T-helper 1 cell (primary cell): ENCODE measurements at regions not wholly inside any gene's neighbourhood (a gene's known extent, or its start where the extent isn't known, plus 50 kb on each side); places are given as distances from the start of the nearest gene placed in this dataset.
A peak's percentile ranks its signal among the peaks of the same experiment; 100 is the strongest.

Experiments
- DNase-seq, 5 donors: peaks; one replicate each; pipeline ENCODE4 v3.0.0-alpha.2; 2012 to 2020

DNA sequence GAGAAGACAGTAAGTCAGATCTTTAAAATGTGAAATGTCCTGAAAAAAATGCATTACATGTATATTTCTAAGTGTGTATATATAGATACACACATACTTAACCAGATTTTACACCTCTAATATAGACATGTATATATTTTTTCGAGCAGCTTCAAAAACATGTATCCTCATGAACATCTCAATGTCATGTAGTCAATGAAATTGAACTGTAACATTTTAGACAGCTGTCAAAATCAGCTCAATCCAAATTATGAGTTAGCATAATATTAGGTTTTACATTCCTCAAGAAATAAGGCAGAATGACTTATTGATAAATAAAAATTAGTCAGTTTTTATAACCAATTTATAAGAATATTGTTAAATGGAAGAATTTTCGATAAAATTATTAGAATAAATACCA, 665.7 kb downstream of the BRINP3 start:
- no peak for DNase-seq

DNA sequence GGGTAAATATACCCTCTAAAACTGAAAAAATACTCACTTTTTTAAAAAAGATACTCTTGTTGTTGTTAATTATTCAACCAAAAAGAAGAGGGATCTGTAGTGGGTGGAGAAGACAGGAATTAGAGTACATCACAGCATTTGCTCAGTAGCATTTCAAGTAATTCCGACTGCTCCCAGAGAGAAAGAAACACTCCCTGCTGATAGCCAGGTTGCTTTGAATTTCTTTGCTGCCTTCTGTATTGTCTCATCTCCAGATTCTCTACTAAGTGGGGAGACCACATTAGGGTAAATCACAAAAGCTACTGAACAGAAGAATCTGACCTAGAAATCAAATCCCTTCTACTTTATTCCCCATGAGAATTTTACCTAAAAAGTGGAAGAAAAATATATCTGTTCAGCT, 661.1 kb downstream of the BRINP3 start:
- DNase-seq, result no peak

DNA sequence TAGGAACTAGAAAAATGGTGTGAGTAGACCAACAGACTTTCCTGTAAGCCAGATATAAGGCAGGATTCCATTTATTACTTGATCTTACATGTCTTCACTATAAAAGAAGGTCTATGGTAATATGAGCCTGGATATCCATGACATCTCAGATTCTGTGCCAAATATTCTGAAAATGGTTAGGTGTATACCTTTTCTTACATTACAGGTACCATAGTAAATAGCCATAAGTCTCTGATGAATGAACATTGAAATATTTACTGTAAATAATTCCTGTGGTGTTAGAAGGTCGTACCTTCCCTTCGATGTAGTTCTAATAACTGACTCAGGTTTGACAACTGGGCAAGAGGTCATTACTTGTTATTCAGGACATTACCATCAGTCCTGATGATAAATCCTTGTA, 657.9 kb downstream of the BRINP3 start:
- DNase-seq, result no peak

DNA sequence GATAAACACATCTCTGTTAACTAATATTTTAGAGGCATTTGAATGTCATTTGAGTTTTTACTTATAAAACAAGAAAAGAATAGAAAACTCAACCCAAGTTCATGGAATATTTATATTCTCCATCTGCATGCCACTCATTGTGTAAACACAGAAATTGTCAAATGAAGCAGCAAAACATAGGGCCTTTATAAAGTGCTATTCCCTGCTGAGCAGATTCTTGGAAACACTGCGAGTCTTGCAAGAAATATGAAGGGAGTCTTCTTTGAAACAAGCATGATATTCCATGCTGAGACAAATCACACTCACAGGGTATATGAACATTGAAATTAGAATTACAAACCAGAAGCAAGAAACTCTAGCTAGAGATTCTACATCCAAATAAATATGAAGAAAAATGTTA, 655.8 kb downstream of the BRINP3 start:
- DNase-seq, result no peak

DNA sequence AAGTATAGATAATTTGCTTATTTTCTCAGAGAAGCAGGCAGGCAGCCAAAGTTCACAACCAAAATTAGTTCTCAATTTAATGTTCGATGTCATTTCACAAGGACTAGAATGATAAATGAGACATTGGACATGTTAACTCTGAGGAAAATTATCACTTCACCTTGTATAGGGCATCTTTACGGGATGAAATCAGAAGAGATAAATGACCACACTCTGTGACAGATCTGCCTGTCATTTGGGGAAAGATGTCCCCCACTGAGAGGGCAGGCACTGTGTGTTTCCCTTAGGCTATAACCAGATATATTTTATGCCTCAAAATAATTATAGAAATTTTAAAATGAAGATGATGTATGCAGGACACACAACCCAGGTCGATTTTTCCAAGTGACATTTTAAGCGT, 642.9 kb downstream of the BRINP3 start:
- DNase-seq, result no peak

DNA sequence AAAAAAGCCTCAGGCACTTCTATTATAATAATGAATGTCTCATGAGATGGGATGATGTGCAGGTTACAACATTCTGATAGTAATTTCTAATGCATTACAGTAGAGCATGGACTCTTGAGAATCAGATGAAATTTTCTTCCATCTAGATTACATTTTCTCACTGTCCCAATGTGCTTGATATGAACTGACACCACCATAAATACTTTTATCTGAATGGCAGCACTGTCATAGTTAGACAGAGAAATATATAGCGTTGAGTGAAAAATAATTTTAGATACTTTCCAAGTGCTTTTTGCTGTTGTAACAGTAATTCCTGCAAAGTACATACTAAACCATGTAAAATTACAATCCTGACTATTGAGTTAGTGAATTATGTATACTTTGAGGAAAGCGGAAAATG, 630.1 kb downstream of the BRINP3 start:
- DNase-seq, result no peak

DNA sequence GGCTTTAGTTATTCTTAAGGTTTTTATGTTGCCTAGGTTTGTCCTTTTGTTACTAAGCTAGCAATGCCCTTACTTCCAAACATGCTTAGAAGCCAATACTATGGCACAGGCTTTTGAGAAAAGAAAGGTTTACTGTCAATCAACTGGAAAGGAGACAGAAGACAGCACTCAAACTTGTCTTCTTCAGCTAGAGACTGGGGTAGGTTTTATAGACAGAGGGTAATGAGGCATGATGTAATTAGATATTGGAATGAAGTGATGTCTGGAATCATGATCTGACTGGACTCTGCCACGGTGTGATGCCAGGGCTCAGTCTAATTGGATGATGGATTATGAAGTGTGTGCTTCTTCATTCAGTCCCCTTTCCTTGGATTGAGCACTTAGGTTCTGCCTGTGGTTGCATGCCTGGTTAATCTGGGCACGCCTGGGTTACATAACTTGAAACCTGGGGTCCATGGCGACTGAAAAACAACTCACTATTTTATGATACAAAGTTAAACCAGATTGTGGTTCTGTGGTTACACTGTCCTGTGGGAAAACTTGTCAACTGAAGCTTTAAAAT, 625.8 kb downstream of the BRINP3 start:
- no peak for DNase-seq

DNA sequence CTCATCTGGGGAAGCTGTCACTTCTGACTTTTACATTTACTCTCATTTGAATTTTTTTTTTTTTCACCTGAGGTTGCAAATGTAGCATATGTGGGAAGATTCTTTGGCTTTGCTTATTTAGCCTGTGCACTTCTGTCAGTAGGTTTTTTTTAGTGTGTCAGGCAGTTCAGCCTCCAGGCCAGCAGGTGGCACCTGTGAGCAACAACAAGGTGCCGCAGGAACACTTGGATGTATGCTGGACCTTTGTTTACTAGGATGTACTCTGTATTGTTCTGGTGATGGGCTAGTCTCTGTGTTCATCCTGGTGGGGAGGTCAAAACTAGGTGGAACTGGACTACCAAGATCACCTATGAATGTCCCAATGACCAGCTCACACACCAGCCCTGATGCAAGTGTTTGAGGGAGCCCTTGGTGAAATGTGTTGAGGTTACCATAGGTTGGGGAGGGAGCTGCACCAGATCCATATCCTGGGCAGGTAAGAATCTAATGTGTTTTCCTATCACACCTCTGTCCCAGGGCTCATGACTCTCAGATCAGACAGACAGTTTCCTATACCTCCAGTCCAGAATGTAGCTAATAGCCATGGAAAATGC, 618.2 kb downstream of the BRINP3 start:
- peak in 1 of 5 donors; percentile 3 for DNase-seq

DNA sequence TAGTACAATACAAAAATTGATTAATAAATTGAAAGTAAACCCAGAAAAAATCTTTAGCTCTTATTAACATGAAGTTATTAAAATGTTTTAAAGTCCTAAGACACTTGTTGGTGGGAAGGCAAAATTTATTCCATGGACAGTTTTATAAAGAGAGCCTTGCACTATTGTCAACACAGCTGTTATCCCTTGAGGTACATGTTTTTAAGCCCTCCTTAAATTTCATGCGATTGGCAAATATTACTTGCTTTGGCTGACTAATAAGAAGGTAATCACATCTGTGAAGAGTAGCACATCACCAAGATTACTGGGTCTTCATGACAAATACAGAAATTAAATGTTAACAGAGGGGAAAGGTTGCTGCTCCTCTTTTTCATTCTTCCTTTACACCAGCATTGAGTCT, 611.1 kb downstream of the BRINP3 start:
- no peak for DNase-seq

DNA sequence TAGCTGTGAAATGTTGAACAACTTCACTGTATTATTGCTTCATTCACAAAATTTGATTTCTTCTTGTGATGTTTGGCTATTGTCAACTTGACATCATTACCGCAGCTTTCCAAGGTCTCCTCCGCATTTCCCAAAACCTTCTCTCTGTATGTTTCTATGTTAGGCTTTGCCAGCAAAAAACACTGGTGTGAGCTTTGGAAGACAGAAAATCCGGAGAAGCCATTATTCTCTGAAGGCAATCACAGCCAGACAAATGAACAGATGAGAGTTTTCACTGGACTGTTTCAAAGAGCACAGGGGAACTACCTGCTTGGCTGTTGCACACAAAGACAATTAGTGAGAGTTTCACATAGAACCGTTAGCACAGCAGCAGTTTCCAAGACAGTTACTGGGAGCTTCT, 609.6 kb downstream of the BRINP3 start:
- no peak for DNase-seq

DNA sequence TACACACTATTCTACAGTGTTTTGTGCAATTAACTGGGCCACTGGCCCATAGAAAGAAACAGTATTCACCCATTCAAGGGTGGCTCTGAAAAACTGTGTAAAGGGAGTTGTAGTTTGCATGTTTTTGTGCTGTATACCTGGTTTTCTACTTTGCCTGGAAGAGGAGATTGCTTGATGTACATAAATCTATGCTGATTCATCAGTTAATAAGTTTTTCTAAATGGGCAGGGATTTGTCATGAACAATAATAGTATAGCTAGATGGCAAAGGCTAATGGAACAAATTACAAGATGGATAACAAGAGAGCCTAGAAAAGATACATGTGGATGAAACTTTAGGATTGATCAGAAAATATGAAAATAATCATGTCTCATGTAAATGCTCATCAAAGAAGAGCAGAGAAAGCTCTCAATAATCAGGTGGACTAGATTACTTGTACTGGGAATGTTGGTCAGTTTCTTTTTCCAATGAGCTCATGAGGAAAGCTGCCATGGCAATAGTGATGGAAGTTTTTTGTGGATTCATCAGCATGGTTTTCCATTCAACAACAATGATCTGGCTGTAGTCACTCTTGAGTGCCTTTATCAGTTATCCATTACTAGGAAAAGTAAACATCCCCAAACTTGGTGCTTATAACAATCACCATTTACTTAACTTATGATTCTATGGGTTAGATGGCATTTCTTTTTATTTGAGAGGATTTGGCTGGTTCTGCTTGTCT, 602.8 kb downstream of the BRINP3 start:
- no peak for DNase-seq

DNA sequence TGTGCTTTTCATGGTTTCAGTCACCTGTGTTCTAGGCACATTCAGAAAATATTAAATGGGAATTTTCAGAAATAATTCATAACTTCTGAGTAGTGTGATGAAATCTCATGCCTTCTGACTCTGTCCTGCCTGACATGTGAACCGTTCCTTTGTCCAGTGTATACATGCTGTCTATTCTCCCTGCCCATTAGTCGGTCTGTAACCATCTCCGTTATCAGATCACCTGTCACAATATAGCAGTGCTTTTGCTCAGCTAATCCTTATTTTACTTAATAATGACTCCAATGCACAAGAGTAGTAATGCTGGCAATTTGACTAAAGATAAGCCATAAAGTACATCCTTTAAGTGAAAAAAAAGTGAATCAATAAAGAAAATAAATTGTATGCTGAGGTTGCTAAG, 597.5 kb downstream of the BRINP3 start:
- no peak for DNase-seq

DNA sequence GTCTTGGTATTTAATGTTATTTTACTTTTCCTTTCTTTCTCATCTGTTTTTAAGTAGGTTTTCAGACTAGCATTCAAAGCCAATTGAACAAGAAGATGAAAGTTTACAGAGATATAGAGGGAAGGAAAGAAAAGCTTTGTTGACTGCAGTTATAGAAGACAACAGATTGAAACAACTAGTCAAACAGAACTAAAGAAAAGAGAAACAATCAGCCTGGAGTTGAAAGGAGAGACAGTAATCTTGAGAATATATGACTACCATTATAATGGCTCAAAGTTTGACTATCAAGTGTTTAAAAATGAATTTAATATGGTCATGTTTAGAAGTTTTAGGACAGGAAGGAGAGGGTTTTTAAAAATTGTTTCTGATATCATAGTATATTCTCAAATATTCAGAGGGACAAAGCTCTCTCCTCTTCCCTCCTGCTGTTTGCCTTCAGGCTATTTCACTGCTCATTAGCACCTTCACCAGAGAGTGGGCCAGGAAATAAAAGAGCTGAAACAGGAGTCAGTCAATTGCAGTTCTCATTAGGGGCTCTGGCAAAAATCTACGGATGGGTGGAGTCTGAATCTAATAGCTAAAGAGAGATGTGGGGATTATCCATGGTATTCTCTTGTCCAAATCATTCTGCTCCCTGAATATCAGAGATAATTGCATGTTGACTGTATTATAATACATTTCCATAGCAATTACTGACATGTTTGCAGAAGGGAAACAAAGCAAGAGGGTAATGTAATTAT, 577.8 kb downstream of the BRINP3 start:
- no peak for DNase-seq

DNA sequence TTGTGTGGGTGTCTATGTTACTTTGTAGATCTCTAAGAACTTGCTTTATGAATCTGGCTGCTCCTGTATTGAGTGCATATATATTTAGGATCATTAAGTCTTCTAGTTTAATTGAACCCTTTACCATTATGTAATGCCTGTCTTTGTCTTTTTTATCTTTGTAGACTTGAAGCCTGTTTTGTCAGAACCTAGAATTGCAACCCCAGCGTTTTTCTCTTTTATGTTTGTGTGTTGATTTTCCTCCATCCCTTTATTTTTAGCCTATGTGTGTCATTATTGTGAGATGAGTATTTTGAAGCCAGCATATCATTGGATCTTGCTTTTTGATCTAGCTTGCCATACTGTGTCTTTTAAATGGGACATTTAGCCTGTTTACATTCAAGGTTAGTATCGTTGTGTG, 573.2 kb downstream of the BRINP3 start:
- no peak for DNase-seq

DNA sequence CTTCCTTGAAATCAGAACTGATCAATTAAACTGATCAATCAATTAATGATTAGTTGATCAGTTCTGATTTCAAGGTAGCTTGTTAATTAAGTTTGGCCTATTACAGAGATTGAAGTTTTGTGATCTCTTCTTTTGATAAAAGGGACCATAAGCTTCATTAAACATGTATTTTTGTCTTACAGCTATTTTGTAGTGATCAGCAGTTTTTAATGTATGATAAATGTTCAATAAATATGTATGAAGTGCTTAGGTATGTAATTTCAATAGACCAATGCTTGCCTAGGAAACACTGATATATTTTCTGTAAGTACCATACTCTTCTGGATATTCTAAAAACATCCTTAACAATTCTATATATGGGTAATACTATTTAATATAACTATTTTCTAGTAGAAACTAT, 569.6 kb downstream of the BRINP3 start:
- no peak for DNase-seq

DNA sequence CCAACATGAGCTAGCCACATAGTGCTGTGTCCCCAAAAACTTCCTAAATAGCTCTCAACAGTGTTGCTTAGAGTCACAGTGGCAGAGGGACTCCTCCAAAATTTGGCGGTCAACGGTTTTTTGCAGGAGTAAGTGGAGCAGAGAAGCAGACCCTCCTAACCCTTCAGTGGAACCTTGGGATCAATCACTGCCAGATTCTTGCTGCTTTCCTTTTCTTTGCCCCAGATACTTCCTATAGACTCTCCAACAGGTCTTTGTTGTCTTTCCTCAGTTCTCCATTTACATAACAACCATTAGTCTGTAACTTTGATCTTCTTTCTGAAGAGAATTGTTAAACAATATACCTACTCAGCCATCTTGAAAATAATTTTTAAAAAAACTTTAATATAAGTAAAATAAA, 556.1 kb downstream of the BRINP3 start:
- DNase-seq, result no peak

DNA sequence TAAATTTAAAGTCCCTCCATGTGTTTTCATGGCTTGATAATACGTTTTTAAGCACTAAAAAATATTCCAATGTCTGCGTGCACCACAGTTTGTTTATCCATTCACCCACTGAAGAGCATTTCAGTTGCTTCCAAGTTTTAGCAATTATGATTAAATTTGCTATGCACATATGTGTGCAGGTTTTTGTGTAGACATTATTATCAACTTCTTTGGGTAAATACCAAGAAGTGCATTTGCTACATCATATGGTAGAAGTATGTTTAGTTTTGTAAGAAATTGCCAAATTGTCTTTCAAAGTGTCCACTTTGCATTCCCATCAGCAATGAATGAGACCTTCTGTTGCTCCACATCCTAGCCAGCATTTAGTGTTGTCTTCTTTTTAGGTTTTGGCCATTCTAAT, 550.0 kb downstream of the BRINP3 start:
- DNase-seq, result no peak

DNA sequence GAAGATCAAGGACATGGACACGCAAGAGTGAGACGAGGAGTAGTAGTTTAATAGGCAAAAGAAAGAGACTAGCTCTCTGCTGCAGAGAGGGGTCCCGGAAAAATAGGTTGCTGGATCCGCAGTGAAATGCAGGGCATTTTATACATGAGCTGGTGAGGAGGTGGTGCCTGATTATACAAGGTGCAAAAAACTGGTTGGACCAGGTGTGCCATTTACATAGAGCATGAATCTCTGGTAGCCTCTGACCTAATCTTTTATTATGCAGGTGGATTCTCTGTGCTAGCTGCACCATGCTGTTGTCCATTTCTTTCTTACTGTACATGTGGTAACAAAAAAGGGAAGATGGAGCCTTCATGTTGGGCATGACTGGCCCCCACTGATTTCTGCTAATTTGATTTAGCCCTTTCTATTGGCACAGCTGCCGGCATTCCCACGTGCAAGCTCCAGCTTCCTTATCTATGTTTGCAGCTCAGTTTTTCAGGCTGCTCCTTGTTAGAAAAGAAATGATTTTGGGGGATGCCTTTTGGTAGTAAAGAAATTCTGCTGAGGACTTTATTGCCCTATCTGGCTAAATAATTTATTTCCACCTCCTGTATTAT, 548.1 kb downstream of the BRINP3 start:
- no peak for DNase-seq

DNA sequence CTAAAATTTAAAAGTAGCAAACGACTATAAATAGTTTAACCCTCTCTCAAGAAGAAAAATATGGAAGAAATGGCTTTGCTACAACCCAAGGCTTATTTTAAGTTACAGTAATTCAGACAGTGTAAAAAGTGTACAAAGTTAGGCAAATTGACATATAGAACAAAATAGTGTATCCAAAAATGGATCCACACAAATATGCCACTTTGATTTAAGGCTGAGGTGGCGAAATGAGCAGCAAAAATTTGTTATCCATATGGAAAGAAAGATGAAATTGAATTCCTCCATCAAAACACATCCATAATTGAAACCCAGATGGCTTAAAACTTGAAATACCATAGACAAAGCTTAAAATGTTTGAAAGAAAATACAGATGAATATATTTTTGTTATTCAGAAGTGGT, 540.8 kb downstream of the BRINP3 start:
- DNase-seq, result no peak

DNA sequence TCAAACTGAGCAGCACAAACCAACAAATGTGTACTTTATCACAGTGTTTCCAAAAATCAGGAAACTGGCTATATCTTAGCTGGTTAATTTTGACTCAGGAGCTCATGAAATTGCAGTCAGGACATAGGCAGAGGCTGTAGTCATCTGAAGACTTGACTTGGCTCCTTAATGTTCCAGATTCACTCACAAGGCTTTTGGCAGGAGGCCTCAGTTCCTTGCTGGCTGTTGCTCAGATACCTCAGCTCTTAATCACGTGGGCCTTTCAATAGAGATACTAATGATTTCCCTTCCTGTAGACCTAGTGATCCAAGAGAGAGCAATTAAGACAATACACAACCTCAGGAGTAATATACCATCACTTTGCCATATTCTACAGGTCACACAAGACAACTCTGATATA, 537.7 kb downstream of the BRINP3 start:
- no peak for DNase-seq

DNA sequence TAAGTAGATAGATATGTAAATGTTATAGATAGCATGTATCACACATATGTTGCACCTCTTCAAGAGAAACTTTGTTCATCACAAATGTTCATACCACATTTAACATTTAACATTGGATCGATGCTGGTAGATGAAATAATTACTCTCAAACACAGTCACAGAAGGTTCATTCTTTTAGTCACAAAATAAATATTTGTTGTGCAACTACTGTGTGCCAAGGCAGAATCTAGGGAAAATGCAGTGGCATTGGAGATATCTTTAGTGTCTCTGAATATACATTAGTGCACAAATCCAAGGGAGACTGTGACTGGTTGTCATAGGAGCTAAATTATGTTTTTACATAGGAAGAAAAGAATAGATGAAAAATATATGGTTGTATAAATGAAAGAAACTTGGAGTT, 535.7 kb downstream of the BRINP3 start:
- no peak for DNase-seq

DNA sequence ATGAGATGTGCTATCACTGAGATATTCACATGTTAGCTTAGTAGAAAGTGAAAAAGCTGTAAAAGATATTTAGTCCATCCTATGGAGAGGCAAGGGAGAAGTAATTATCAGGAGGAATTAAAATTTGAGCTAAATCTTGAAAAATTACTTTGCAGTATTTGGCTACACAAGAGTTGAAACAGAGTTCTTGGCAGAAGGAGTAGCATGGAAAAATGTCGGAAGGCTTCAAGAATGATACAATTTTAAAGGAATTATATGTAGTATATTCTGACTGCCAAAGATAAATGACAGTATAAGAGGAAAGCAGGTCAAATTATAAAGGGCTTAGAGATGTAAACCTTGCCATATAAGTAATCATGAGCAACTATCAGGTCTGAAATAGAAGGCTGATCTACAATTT, 518.9 kb downstream of the BRINP3 start:
- no peak for DNase-seq

DNA sequence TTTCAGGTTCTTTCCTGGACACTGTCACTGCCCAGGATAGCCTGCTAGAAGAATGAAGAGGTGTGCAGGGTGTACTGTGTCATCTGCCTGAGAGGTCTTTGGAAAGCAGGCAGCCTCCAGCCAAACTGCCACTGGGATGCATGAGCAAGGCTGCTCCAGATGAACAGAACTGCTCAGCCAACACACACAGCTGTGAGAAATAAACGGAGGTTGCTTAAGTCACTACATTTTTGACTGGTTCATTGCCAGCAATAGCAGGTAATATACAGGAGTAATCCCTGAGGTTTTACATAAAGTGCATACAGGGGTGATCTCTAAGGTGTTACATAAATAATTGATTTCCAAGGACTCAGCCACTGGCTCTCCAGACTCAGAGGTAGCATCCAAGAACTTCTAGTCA, 516.9 kb downstream of the BRINP3 start:
- no peak for DNase-seq

DNA sequence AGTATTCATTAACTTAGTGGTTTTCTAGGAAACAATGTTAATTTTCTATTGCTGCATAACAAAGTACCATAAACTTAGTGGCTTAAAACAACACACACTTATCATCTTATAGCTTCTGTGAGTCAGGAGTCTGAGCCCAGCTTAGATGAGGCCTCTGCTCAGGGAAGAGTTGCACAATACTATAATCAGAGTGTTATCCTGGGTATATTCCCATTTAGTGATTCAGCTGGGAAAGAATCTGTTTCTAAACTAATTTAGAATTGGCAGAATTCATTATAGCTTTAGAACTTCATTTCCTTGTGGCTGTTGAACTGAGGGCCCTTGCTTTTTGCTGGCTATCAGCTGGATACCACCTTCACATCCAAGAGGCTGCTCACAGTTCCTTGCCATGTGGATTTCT, 515.5 kb downstream of the BRINP3 start:
- no peak for DNase-seq
